Peyer's patch (tissue), 4 donors: ENCODE measurements at regions not wholly inside any gene's neighbourhood (a gene's known extent, or its start where the extent isn't known, plus 50 kb on each side); places are given as distances from the start of the nearest gene placed in this dataset.

ENCODE experiments used
- DNase-seq, 3 donors: peaks; one replicate each; pipeline ENCODE4 v3.0.0-alpha.2; 2017 to 2019
- H3K27ac ChIP-seq, 4 donors: fragments of 200-600 bp; sonication (generic); one replicate each; pipeline ENCODE4 v1.5.1; 2016 to 2019
- H3K27me3 ChIP-seq, 2 donors: fragments of 200-600 bp; sonication (generic); one replicate each; pipeline ENCODE4 v1.5.1; 2019
- H3K36me3 ChIP-seq, 3 donors: fragments of 200-600 bp; sonication (generic); one replicate each; pipeline ENCODE4 v1.5.1; 2016 to 2019
- H3K4me1 ChIP-seq, 4 donors: fragments of 200-600 bp; sonication (generic); one replicate each; pipeline ENCODE4 v1.5.1; 2016 to 2019
- H3K4me3 ChIP-seq, 4 donors: fragments of 200-600 bp; sonication (generic); 1 replicate in 3 of 4; 2 replicates in 1 of 4; pipeline ENCODE4 v1.5.1; 2016 to 2019; ENCODE audit warnings: mild to moderate bottlenecking in 1 of 4
- H3K9me3 ChIP-seq, 4 donors: fragments of 200-600 bp; sonication (generic); one replicate each; pipeline ENCODE4 v1.5.1; 2016 to 2019; ENCODE audit warnings: mild to moderate bottlenecking in 1 of 4
- POLR2A ChIP-seq, 2 donors: fragments of 450-650 bp; IDR thresholded peaks; one replicate each; pipeline ENCODE4 v1.5.1; 2017; ENCODE audit warnings: antibody characterized with exemption in 2 of 2, mild to moderate bottlenecking in 2 of 2, moderate library complexity in 2 of 2
- TF ChIP-seq, protein P1 (sequence below), 6 experiments: fragments of 450-650 bp in 4 of 6; fragments of 200-600 bp in 2 of 6; sonication (generic) in 1 of 6; IDR thresholded peaks; one replicate each; pipeline ENCODE4 v1.5.1; 2017 to 2019; ENCODE audit warnings: antibody characterized with exemption in 6 of 6, mild to moderate bottlenecking in 3 of 6, moderate library complexity in 1 of 6

DNA sequence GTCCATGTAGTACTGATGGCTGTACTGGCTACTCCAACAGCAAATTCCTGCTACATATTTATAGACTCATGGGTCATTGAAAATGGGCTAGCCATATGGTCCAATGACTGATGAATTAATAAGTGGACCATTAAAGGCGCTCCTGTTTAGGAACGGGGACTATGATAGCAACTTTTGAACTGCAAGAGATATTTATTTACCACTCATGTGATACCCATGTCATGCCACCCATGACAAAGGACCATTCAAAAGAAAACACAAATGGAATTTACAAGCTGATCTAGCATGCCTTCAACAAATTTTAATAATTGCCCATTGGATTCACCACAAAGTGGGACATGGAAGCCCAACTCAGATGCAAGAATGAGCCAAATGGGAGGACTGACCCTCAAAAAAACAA is 240.0 kb upstream of the GALNTL6 start:
- Histone ChIP-seq H3K9me3 (no peaks in the 10 kb centered on the region), H3K4me3 (no peak overlapping the region), H3K36me3 (no peaks in the 10 kb centered on the region), H3K4me1 (no peaks in the 10 kb centered on the region), H3K27ac (no peak overlapping the region), H3K27me3 (no peaks in the 10 kb centered on the region)
- TF ChIP-seq, protein P1, sequence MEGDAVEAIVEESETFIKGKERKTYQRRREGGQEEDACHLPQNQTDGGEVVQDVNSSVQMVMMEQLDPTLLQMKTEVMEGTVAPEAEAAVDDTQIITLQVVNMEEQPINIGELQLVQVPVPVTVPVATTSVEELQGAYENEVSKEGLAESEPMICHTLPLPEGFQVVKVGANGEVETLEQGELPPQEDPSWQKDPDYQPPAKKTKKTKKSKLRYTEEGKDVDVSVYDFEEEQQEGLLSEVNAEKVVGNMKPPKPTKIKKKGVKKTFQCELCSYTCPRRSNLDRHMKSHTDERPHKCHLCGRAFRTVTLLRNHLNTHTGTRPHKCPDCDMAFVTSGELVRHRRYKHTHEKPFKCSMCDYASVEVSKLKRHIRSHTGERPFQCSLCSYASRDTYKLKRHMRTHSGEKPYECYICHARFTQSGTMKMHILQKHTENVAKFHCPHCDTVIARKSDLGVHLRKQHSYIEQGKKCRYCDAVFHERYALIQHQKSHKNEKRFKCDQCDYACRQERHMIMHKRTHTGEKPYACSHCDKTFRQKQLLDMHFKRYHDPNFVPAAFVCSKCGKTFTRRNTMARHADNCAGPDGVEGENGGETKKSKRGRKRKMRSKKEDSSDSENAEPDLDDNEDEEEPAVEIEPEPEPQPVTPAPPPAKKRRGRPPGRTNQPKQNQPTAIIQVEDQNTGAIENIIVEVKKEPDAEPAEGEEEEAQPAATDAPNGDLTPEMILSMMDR (IDR thresholded peaks at IDR 0.05) = no peak
- no peak for TF ChIP-seq POLR2A (IDR thresholded peaks at IDR 0.05)
- no peak for DNase-seq

DNA sequence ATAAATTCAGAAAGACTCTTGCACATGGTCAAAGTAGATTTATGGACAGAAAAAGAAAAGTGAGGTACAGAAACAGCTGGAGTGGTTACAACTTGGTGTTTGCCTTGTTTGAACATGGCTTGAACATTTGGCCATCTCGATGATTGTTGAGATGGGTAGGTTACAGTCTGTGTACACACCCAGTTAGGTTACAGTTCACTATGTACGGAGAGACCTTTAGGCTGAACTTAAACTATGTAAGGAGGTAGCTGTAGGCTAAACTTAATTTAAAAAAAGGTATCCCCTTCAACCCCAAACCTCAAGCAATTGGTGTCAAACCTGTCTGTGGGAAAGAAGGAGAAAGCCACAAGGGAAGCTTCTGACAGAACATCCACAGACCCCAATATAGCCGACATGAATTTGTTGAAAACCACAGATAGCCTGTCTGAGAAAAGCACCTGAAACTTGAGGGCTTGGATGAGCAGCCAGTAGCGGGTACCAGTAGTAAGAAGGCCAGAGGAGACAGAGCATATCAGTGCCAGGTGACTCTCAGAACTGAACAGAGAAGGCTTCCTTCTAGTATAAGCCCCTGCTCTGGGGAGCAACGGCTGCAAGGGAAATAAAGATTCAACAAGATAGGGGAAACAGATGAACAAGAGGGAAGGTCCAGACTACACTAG is 247.9 kb upstream of the GALNTL6 start:
- H3K27me3 ChIP-seq = no peaks in the 10 kb centered on the region
- no peaks in the 10 kb centered on the region for H3K36me3 ChIP-seq

DNA sequence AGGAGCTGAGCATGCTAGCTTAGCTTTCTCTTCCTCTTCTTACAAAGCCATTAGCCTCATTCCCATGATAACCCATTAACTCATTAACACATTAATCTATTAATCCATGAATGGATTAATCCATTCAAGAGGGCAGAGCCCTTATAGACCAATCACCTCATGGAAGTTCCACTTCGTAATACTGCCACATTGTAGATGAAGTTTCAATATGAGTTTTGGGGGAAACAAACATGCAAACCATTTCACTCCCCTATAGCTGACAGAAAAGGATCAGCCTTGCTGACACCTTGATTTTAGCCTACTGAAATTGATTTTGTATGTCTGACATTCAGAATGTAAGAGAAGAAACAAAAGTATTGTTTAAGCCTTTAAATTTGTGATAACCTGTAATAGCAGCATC is 251.8 kb upstream of the GALNTL6 start:
- Histone ChIP-seq H3K27me3 (no peaks in the 10 kb centered on the region), H3K36me3 (no peaks in the 10 kb centered on the region), H3K9me3 (no peaks in the 10 kb centered on the region), H3K4me1 (no peaks in the 10 kb centered on the region), H3K4me3 (no peak overlapping the region), H3K27ac (no peak overlapping the region)
- DNase-seq = no peak
- TF ChIP-seq, protein P1 (IDR thresholded peaks at IDR 0.05) = no peak
- no peak for TF ChIP-seq POLR2A (IDR thresholded peaks at IDR 0.05)

More for the DNA sequence above, 247.9 kb upstream of the GALNTL6 start:
- Histone ChIP-seq H3K4me1 (no peaks in the 10 kb centered on the region), H3K4me3 (no peak overlapping the region), H3K9me3 (no peaks in the 10 kb centered on the region), H3K27ac (no peak overlapping the region)
- no peak for DNase-seq
- TF ChIP-seq, protein P1 (IDR thresholded peaks at IDR 0.05) = no peak
- no peak for TF ChIP-seq POLR2A (IDR thresholded peaks at IDR 0.05)

DNA sequence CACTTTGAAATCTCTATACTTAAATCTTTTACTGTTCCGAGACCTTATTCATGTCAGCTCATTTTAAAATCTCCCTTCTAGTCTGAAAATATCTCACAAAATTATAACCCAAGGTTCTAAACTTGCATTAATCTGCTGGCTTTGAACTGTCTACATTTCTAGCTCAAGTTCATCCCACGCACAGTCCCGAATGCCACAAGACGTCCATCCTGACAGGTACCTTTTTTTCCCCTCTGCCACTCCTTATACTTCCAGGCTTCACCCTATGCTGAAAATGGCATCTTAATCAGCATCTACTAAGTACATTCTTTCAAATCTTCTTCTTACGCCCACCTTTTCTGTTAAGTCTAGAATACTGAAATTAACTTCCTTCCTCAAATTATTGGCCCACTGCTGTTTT is 259.2 kb upstream of the GALNTL6 start:
- H3K27ac ChIP-seq = no peak overlapping the region
- H3K36me3 ChIP-seq = no peaks in the 10 kb centered on the region
- H3K9me3 ChIP-seq = no peaks in the 10 kb centered on the region
- TF ChIP-seq, protein P1 (IDR thresholded peaks at IDR 0.05) = no peak
- no peak for TF ChIP-seq POLR2A (IDR thresholded peaks at IDR 0.05)
- no peak for DNase-seq
- no peaks in the 10 kb centered on the region for H3K27me3 ChIP-seq
- no peaks in the 10 kb centered on the region for H3K4me1 ChIP-seq
- no peak overlapping the region for H3K4me3 ChIP-seq

DNA sequence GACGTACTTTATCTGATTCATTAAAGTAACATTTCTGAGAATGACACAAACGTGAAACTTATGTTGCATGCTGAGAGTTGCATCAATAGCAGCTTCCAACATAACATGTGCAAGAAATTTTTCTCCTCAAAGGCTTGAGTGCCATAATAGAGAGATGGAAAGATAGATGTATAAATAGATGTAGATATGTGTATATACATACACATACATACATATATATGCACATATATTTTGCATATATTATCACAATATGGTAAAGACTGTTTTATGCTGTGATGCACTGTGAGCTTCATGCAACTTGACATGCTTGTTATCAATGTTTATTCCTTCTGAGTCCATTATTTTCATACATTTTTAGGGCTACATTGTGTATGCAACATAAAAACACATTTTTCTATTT is 270.6 kb upstream of the GALNTL6 start:
- Histone ChIP-seq H3K27ac (no peak overlapping the region), H3K27me3 (no peaks in the 10 kb centered on the region), H3K9me3 (no peaks in the 10 kb centered on the region), H3K4me3 (no peak overlapping the region), H3K36me3 (no peaks in the 10 kb centered on the region), H3K4me1 (no peaks in the 10 kb centered on the region)
- no peak for DNase-seq
- TF ChIP-seq, protein P1 (IDR thresholded peaks at IDR 0.05) = no peak
- TF ChIP-seq POLR2A (IDR thresholded peaks at IDR 0.05) = no peak
